ENCODE measurements at regions not wholly inside any gene's neighbourhood (a gene's known extent, or its start where the extent isn't known, plus 50 kb on each side); places are given as distances from the start of the nearest gene placed in this dataset.

DNA sequence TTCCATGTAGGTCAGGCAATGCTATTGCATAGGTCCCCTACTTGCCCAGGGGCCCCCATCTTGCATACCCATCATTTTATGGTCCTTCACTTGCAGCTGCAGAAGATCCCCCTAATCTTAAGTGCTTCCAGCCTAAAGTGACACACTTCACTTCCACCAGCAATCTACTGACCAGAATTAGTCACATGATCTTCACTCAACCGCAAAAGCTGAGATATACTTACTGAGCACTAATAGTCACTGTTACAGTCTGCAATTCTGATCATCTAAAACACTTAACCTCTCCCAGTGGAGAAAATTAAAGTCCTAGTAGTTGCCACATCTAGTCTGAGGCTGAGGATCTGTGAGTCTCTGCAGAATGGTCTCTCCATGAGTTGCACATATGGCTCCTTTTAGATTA, 82.1 kb downstream of the AREG start:
- H3K4me1 ChIP-seq: no peaks in the 10 kb centered on the region
- H3K27me3 ChIP-seq: no peaks in the 10 kb centered on the region
- no peak overlapping the region for H3K4me3 ChIP-seq (ENCODE audit: low read depth, low read length)
- H3K9me3 ChIP-seq: no peaks in the 10 kb centered on the region
- no peaks in the 10 kb centered on the region for H3K36me3 ChIP-seq
- no peak for DNase-seq
- TF ChIP-seq, protein P1, sequence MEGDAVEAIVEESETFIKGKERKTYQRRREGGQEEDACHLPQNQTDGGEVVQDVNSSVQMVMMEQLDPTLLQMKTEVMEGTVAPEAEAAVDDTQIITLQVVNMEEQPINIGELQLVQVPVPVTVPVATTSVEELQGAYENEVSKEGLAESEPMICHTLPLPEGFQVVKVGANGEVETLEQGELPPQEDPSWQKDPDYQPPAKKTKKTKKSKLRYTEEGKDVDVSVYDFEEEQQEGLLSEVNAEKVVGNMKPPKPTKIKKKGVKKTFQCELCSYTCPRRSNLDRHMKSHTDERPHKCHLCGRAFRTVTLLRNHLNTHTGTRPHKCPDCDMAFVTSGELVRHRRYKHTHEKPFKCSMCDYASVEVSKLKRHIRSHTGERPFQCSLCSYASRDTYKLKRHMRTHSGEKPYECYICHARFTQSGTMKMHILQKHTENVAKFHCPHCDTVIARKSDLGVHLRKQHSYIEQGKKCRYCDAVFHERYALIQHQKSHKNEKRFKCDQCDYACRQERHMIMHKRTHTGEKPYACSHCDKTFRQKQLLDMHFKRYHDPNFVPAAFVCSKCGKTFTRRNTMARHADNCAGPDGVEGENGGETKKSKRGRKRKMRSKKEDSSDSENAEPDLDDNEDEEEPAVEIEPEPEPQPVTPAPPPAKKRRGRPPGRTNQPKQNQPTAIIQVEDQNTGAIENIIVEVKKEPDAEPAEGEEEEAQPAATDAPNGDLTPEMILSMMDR (IDR thresholded peaks at IDR 0.05; ENCODE audit: low read depth, low read length): no peak

GRCh38 chr4:74528178-74528577, 83.2 kb downstream of the AREG start:
- TF ChIP-seq, protein P1 (IDR thresholded peaks at IDR 0.05; ENCODE audit: low read depth, low read length): no peak
- H3K9me3 ChIP-seq: no peaks in the 10 kb centered on the region
- DNase-seq: no peak
- H3K4me1 ChIP-seq: no peaks in the 10 kb centered on the region
- no peaks in the 10 kb centered on the region for H3K36me3 ChIP-seq
- no peaks in the 10 kb centered on the region for H3K27me3 ChIP-seq
- H3K4me3 ChIP-seq (ENCODE audit: low read depth, low read length): no peak overlapping the region

GRCh38 chr4:74529284-74530041, 84.5 kb downstream of the AREG start:
- TF ChIP-seq, protein P1 (IDR thresholded peaks at IDR 0.05; ENCODE audit: low read depth, low read length): no peak
- Histone ChIP-seq H3K27me3 (no peaks in the 10 kb centered on the region), H3K4me1 (no peaks in the 10 kb centered on the region)

GRCh38 chr4:74531963-74532794, 87.2 kb downstream of the AREG start:
- TF ChIP-seq, protein P1 (IDR thresholded peaks at IDR 0.05; ENCODE audit: low read depth, low read length): peak; percentile 52
- no peaks in the 10 kb centered on the region for H3K27me3 ChIP-seq
- no peak overlapping the region for H3K4me3 ChIP-seq (ENCODE audit: low read depth, low read length)
- H3K36me3 ChIP-seq: no peaks in the 10 kb centered on the region
- H3K9me3 ChIP-seq: no peaks in the 10 kb centered on the region
- DNase-seq: peak; percentile 6
- H3K4me1 ChIP-seq: no peaks in the 10 kb centered on the region

More at GRCh38 chr4:74529284-74530041, 84.5 kb downstream of the AREG start:
- Histone ChIP-seq H3K36me3 (no peaks in the 10 kb centered on the region), H3K9me3 (no peaks in the 10 kb centered on the region), H3K4me3 (ENCODE audit: low read depth, low read length) (no peak overlapping the region)
- DNase-seq: no peak

GRCh38 chr4:74534121-74534520, 89.2 kb downstream of the AREG start:
- Histone ChIP-seq H3K4me1 (no peaks in the 10 kb centered on the region), H3K36me3 (no peaks in the 10 kb centered on the region), H3K4me3 (ENCODE audit: low read depth, low read length) (no peak overlapping the region), H3K27me3 (no peaks in the 10 kb centered on the region), H3K9me3 (no peaks in the 10 kb centered on the region)
- TF ChIP-seq, protein P1 (IDR thresholded peaks at IDR 0.05; ENCODE audit: low read depth, low read length): no peak
- DNase-seq: no peak

- H3K4me1 ChIP-seq: no peaks in the 10 kb centered on the region
- TF ChIP-seq, protein P1 (IDR thresholded peaks at IDR 0.05; ENCODE audit: low read depth, low read length): no peak
- H3K9me3 ChIP-seq: no peaks in the 10 kb centered on the region
- H3K27me3 ChIP-seq: no peaks in the 10 kb centered on the region
- H3K36me3 ChIP-seq: no peaks in the 10 kb centered on the region
- H3K4me3 ChIP-seq (ENCODE audit: low read depth, low read length): no peak overlapping the region
- no peak for DNase-seq
These were observed 90.0 kb downstream of the AREG start for GRCh38 chr4:74534936-74535335.
